Calu3 (cell line): ENCODE measurements at regions not wholly inside any gene's neighbourhood (a gene's known extent, or its start where the extent isn't known, plus 50 kb on each side); places are given as distances from the start of the nearest gene placed in this dataset.

ENCODE experiments used
- BruUV-seq: library from RNA; stranded (reverse); fragments of 400-500 nt; replicated peaks from 2 replicates; lab custom pipeline; 2021; lab: Mats Ljungman, UMichigan
- CTCF ChIA-PET: fragments of 300-600 bp; sonication (Branson Sonifier 250); formaldehyde crosslinking; loops from one replicate; lab custom pipeline; 2022; ENCODE audit warnings: antibody characterized with exemption; lab: Charles Lee
- DNase-seq: peaks from one replicate; pipeline ENCODE4 v3.0.0; 2022
- H3K27ac Mint-ChIP-seq: one replicate; pipeline ENCODE4 v1.8.0; 2022; ENCODE audit warnings: mixed read lengths; ENCODE audit not compliant: unreplicated experiment
- H3K27me3 Mint-ChIP-seq: one replicate; pipeline ENCODE4 v1.8.0; 2022; ENCODE audit warnings: mixed read lengths; ENCODE audit not compliant: unreplicated experiment
- H3K36me3 Mint-ChIP-seq: one replicate; pipeline ENCODE4 v1.8.0; 2022; ENCODE audit warnings: mild to moderate bottlenecking, moderate library complexity, mixed read lengths; ENCODE audit not compliant: insufficient read depth, unreplicated experiment
- H3K4me1 Mint-ChIP-seq: one replicate; pipeline ENCODE4 v1.8.0; 2022; ENCODE audit warnings: mild to moderate bottlenecking, low read depth, mixed read lengths; ENCODE audit not compliant: unreplicated experiment
- H3K4me3 Mint-ChIP-seq: one replicate; pipeline ENCODE4 v1.8.0; 2022; ENCODE audit warnings: mild to moderate bottlenecking, low read depth, moderate library complexity, mixed read lengths; ENCODE audit not compliant: unreplicated experiment
- H3K9me3 Mint-ChIP-seq: one replicate; pipeline ENCODE4 v1.8.0; 2022; ENCODE audit warnings: low read depth, mixed read lengths; ENCODE audit not compliant: unreplicated experiment
- intact Hi-C: fragments of 100-400 bp; cut with micrococcal nuclease; formaldehyde crosslinking; loops from one replicate; pipeline ENCODE4 v1.10.0; 2022; ENCODE audit not compliant: unreplicated experiment
- TF ChIP-seq, protein P1 (sequence below): fragments of 200-600 bp; IDR thresholded peaks from one replicate; pipeline ENCODE4 v1.8.0; 2022; ENCODE audit warnings: antibody characterized with exemption; ENCODE audit not compliant: unreplicated experiment

DNA sequence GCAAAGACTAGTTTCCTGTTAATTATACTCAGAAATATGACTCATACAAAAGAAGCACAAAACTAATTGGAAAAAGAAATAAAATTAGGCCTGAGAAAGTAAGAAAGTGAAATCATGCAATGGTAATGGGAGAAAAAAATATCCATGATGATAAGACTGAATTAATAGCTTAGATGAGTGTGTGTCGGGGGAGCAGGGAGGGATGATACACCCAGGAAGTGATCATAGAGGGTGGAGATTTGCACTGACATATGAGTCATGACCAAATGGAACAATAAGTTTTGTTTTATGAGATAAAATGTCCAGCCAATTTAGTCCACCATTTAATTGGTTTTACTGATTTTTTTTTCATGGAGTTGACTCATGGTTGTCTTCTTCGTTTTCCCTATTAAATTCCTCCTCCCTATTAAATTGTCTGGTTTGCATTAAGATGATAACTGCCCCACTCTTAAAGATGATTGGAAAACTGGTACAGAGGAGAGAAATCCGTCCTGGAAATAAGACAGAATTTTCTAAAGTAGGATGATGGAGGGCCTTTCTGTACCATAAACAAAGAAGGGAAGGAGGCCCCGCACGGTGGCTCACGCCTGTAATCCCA lies 111.7 kb upstream of the KCNJ6 start:
- no TSS peak for BruUV-seq
- Mint-ChIP-seq H3K4me3 (no peak overlapping the region), H3K36me3 (no peaks in the 10 kb centered on the region), H3K4me1 (peaks cover 8% of the 10 kb centered on the region), H3K27ac (no peak overlapping the region), H3K9me3 (no peaks in the 10 kb centered on the region), H3K27me3 (peaks cover 82% of the 10 kb centered on the region)
- CTCF ChIA-PET = no interaction called here
- intact Hi-C loops = no loop called here
- TF ChIP-seq, protein P1, sequence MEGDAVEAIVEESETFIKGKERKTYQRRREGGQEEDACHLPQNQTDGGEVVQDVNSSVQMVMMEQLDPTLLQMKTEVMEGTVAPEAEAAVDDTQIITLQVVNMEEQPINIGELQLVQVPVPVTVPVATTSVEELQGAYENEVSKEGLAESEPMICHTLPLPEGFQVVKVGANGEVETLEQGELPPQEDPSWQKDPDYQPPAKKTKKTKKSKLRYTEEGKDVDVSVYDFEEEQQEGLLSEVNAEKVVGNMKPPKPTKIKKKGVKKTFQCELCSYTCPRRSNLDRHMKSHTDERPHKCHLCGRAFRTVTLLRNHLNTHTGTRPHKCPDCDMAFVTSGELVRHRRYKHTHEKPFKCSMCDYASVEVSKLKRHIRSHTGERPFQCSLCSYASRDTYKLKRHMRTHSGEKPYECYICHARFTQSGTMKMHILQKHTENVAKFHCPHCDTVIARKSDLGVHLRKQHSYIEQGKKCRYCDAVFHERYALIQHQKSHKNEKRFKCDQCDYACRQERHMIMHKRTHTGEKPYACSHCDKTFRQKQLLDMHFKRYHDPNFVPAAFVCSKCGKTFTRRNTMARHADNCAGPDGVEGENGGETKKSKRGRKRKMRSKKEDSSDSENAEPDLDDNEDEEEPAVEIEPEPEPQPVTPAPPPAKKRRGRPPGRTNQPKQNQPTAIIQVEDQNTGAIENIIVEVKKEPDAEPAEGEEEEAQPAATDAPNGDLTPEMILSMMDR = no peak
- DNase-seq = no peak

DNA sequence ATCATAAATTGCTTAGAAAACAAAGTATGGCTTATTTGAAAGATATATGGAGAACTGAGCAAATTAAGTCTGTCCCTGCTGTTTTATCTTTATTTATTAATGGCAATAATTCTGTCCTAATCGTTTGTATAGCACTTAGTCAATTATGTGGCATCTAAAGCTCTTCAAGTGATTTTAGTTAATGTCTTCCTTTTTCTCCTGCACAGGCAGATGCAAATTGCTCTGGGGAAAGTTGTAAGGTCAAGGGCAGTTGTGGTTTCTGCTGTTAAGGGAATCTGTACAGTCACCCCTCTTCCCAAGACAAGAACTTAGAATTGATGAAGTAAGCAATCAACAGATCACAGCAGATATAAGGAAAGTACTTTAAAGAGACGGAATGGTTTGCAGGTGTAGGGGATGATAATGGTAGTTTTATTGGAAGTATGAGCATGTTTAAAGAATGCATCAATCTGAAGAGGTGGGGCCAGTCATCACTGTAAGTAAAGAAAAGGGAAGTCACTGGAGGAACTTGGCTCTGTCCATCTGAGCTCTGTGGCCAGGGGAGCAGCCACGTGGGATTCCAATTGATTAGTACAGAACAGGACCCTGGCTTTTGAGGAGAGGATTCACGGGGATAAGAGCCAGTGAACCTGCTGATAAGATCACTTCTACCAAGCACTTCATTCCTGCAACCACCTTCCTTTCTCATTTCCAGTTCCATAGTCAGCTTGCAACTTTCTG lies 116.0 kb upstream of the KCNJ6 start:
- H3K27me3 Mint-ChIP-seq = peaks cover 66% of the 10 kb centered on the region
- H3K27ac Mint-ChIP-seq = no peak overlapping the region
- H3K36me3 Mint-ChIP-seq = no peaks in the 10 kb centered on the region
- CTCF ChIA-PET = no interaction called here
- peaks cover 8% of the 10 kb centered on the region for H3K4me1 Mint-ChIP-seq
- no peaks in the 10 kb centered on the region for H3K9me3 Mint-ChIP-seq
- DNase-seq = no peak
- TF ChIP-seq, protein P1 = no peak
- no peak overlapping the region for H3K4me3 Mint-ChIP-seq
- intact Hi-C loops = no loop called here
- BruUV-seq = no TSS peak

GRCh38 chr21:38036016-38036415 lies 119.8 kb upstream of the KCNJ6 start:
- Mint-ChIP-seq H3K27ac (no peak overlapping the region), H3K27me3 (peaks cover 62% of the 10 kb centered on the region), H3K36me3 (no peaks in the 10 kb centered on the region), H3K4me1 (no peaks in the 10 kb centered on the region), H3K9me3 (no peaks in the 10 kb centered on the region), H3K4me3 (no peak overlapping the region)
- intact Hi-C loops = no loop called here
- BruUV-seq = no TSS peak
- TF ChIP-seq, protein P1 = no peak
- CTCF ChIA-PET = no interaction called here
- DNase-seq = no peak

GRCh38 chr21:38037416-38037815 lies 121.2 kb upstream of the KCNJ6 start:
- intact Hi-C loops = no loop called here
- H3K27me3 Mint-ChIP-seq = peaks cover 61% of the 10 kb centered on the region
- TF ChIP-seq, protein P1 = no peak
- no peak for DNase-seq
- H3K27ac Mint-ChIP-seq = no peak overlapping the region
- no peaks in the 10 kb centered on the region for H3K36me3 Mint-ChIP-seq
- CTCF ChIA-PET = no interaction called here
- H3K4me3 Mint-ChIP-seq = no peak overlapping the region
- no peaks in the 10 kb centered on the region for H3K4me1 Mint-ChIP-seq
- BruUV-seq = no TSS peak
- no peaks in the 10 kb centered on the region for H3K9me3 Mint-ChIP-seq
